ENCODE measurements at regions not wholly inside any gene's neighbourhood (a gene's known extent, or its start where the extent isn't known, plus 50 kb on each side); places are given as distances from the start of the nearest gene placed in this dataset.

GRCh38 chr21:19870682-19871081 is 1127.5 kb upstream of the NCAM2 start:
- H3K9me3 Mint-ChIP-seq: peaks cover 6% of the 10 kb centered on the region
- ATAC-seq: no peak
- H3K36me3 Mint-ChIP-seq (ENCODE audit: low read depth): no peaks in the 10 kb centered on the region
- no peaks in the 10 kb centered on the region for H3K4me1 Mint-ChIP-seq (ENCODE audit: low read depth)
- no peaks in the 10 kb centered on the region for H3K27me3 Mint-ChIP-seq
- intact Hi-C loops (cut with micrococcal nuclease): no loop called here
- no peak for DNase-seq
- H3K27ac Mint-ChIP-seq: no peak overlapping the region
- ChIA-PET CTCF (no interaction called here), POLR2A (no interaction called here)
- TF ChIP-seq CTCF (IDR thresholded peaks at IDR 0.05): no peak
- H3K4me3 Mint-ChIP-seq: no peak overlapping the region

- Mint-ChIP-seq H3K36me3 (ENCODE audit: low read depth) (no peaks in the 10 kb centered on the region), H3K4me3 (no peak overlapping the region), H3K4me1 (ENCODE audit: low read depth) (no peaks in the 10 kb centered on the region), H3K9me3 (peaks cover 13% of the 10 kb centered on the region), H3K27me3 (no peaks in the 10 kb centered on the region), H3K27ac (no peak overlapping the region)
- no peak for TF ChIP-seq CTCF (IDR thresholded peaks at IDR 0.05)
- ChIA-PET POLR2A (no interaction called here), CTCF (no interaction called here)
- no peak for ATAC-seq
- intact Hi-C loops (cut with micrococcal nuclease): no loop called here
- DNase-seq: no peak
These were observed 1123.7 kb upstream of the NCAM2 start for GRCh38 chr21:19874521-19874920.

GRCh38 chr21:19878133-19878532 is 1120.1 kb upstream of the NCAM2 start:
- Mint-ChIP-seq H3K4me3 (no peak overlapping the region), H3K27ac (no peak overlapping the region), H3K27me3 (no peaks in the 10 kb centered on the region), H3K36me3 (ENCODE audit: low read depth) (no peaks in the 10 kb centered on the region), H3K4me1 (ENCODE audit: low read depth) (no peaks in the 10 kb centered on the region), H3K9me3 (peaks cover 16% of the 10 kb centered on the region)
- POLR2A ChIA-PET: no interaction called here
- no peak for DNase-seq
- TF ChIP-seq CTCF (IDR thresholded peaks at IDR 0.05): no peak
- CTCF ChIA-PET: interaction anchor here (0.9 kb wide), 1 partner anchor 10 kb away, joined by 3 read pairs; no protein-coding TSS in a partner anchor
- no peak for ATAC-seq
- intact Hi-C loops (cut with micrococcal nuclease): no loop called here

GRCh38 chr21:19899645-19900044 is 1098.6 kb upstream of the NCAM2 start:
- ChIA-PET POLR2A (no interaction called here), CTCF (no interaction called here)

GRCh38 chr21:19900149-19900548 is 1098.1 kb upstream of the NCAM2 start:
- ATAC-seq (no peak), DNase-seq (no peak)
- CTCF ChIA-PET: no interaction called here
- no peak for TF ChIP-seq CTCF (IDR thresholded peaks at IDR 0.05)
- intact Hi-C loops (cut with micrococcal nuclease): no loop called here
- H3K9me3 Mint-ChIP-seq: peaks cover 9% of the 10 kb centered on the region
- H3K27ac Mint-ChIP-seq: no peak overlapping the region
- no peaks in the 10 kb centered on the region for H3K36me3 Mint-ChIP-seq (ENCODE audit: low read depth)
- no peak overlapping the region for H3K4me3 Mint-ChIP-seq
- no peaks in the 10 kb centered on the region for H3K4me1 Mint-ChIP-seq (ENCODE audit: low read depth)
- POLR2A ChIA-PET: no interaction called here
- H3K27me3 Mint-ChIP-seq: no peaks in the 10 kb centered on the region

More at GRCh38 chr21:19899645-19900044, 1098.6 kb upstream of the NCAM2 start:
- H3K4me3 Mint-ChIP-seq: no peak overlapping the region
- TF ChIP-seq CTCF (IDR thresholded peaks at IDR 0.05): no peak
- no peaks in the 10 kb centered on the region for H3K36me3 Mint-ChIP-seq (ENCODE audit: low read depth)
- H3K27ac Mint-ChIP-seq: no peak overlapping the region
- H3K4me1 Mint-ChIP-seq (ENCODE audit: low read depth): no peaks in the 10 kb centered on the region
- no peaks in the 10 kb centered on the region for H3K27me3 Mint-ChIP-seq
- H3K9me3 Mint-ChIP-seq: peaks cover 9% of the 10 kb centered on the region
- intact Hi-C loops (cut with micrococcal nuclease): no loop called here
- no peak for ATAC-seq
- DNase-seq: no peak
